Epithelial cell of esophagus (primary cell): ENCODE measurements at regions not wholly inside any gene's neighbourhood (a gene's known extent, or its start where the extent isn't known, plus 50 kb on each side); places are given as distances from the start of the nearest gene placed in this dataset.
"Not testable (repeated sequence)": the region's sequence is repeated elsewhere in the genome, so short reads cannot be mapped to it uniquely, and the experiment has no call there.

Source experiments
- DNase-seq: peaks from one replicate; pipeline ENCODE4 v3.0.0; 2010; ENCODE audit warnings: low read depth
- H3K4me3 ChIP-seq: 2 replicates; pipeline ENCODE4 v1.5.1; 2011; ENCODE audit warnings: mild to moderate bottlenecking, low read length, control low read depth
- CTCF ChIP-seq: IDR thresholded peaks from 2 replicates; pipeline ENCODE4 v1.5.1; 2011; ENCODE audit warnings: low read depth, mild to moderate bottlenecking, low read length, control low read depth, inconsistent platforms; ENCODE audit not compliant: insufficient read depth; ENCODE audit errors: missing control alignments

GRCh38 chr12:62006076-62006732 is 254.0 kb upstream of the USP15 start:
- peak; percentile 65 for DNase-seq
- H3K4me3 ChIP-seq = no peak overlapping the region
- peak; percentile 83 for TF ChIP-seq CTCF

- TF ChIP-seq CTCF = no peak
- no peak for DNase-seq
- no peak overlapping the region for H3K4me3 ChIP-seq
These were observed 251.5 kb upstream of the USP15 start for GRCh38 chr12:62008703-62009102.

- no peak for DNase-seq
- no peak for TF ChIP-seq CTCF
- no peak overlapping the region for H3K4me3 ChIP-seq
These were observed 250.8 kb upstream of the USP15 start for GRCh38 chr12:62009445-62009844.

GRCh38 chr12:62010331-62010906 is 249.8 kb upstream of the USP15 start:
- not testable (repeated sequence) for H3K4me3 ChIP-seq, DNase-seq

GRCh38 chr12:62010973-62011372 is 249.2 kb upstream of the USP15 start:
- H3K4me3 ChIP-seq, DNase-seq: not testable (repeated sequence)

GRCh38 chr12:62014330-62014729 is 245.9 kb upstream of the USP15 start:
- no peak for TF ChIP-seq CTCF
- DNase-seq = no peak
- H3K4me3 ChIP-seq = no peak overlapping the region

- no peak overlapping the region for H3K4me3 ChIP-seq
- DNase-seq = no peak
- no peak for TF ChIP-seq CTCF
These were observed 244.2 kb upstream of the USP15 start for GRCh38 chr12:62016021-62016420.

GRCh38 chr12:62021808-62022207 is 238.4 kb upstream of the USP15 start:
- no peak overlapping the region for H3K4me3 ChIP-seq
- no peak for TF ChIP-seq CTCF
- DNase-seq = no peak
